H1 (cell line): ENCODE measurements at regions not wholly inside any gene's neighbourhood (a gene's known extent, or its start where the extent isn't known, plus 50 kb on each side); places are given as distances from the start of the nearest gene placed in this dataset.

Experiments
- CTCF ChIA-PET: fragments of 300-600 bp; sonication (Branson Sonifier 250); formaldehyde crosslinking; loops from one replicate; lab custom pipeline; 2021; ENCODE audit not compliant: partially characterized antibody; lab: Charles Lee
- POLR2A ChIA-PET: fragments of 300-600 bp; sonication (Branson Sonifier 250); formaldehyde crosslinking; loops from one replicate; lab custom pipeline; 2021; ENCODE audit warnings: inconsistent platforms; ENCODE audit not compliant: partially characterized antibody; lab: Charles Lee
- DNase-seq, 2 experiments: peaks; one replicate each; pipeline versions ENCODE4 v3.0.0 to v3.0.0-alpha.2; 2010 to 2022; ENCODE audit warnings: low spot score in 2 of 2, low read depth in 1 of 2, mixed read lengths in 1 of 2
- FAIRE-seq: peaks from 2 replicates; lab custom pipeline; 2011; peaks lifted over from hg19 to GRCh38; lab: Jason Lieb, UNC
- H2AFZ ChIP-seq: 2 replicates; pipeline ENCODE4 v1.8.1; 2012; ENCODE audit warnings: low read length, inconsistent platforms
- H2AK5ac ChIP-seq: 2 replicates; pipeline ENCODE4 v1.6.1; 2013; ENCODE audit warnings: low read depth, low read length
- H2BK120ac ChIP-seq: replicated peaks from 2 replicates; pipeline ENCODE3; 2013; ENCODE audit warnings: low read depth, low read length, inconsistent platforms
- H2BK12ac ChIP-seq: 2 replicates; pipeline ENCODE4 v1.6.1; 2013; ENCODE audit warnings: low read depth, low read length
- H2BK15ac ChIP-seq: 2 replicates; pipeline ENCODE4 v1.6.1; 2013; ENCODE audit warnings: low read length
- H2BK20ac ChIP-seq: 2 replicates; pipeline ENCODE4 v1.6.1; 2013; ENCODE audit warnings: low read length
- H2BK5ac ChIP-seq: 2 replicates; pipeline ENCODE4 v1.6.1; 2013; ENCODE audit warnings: low read depth, low read length
- H3K14ac ChIP-seq: 2 replicates; pipeline ENCODE4 v1.6.1; 2013; ENCODE audit warnings: inconsistent platforms; ENCODE audit not compliant: insufficient read length
- H3K18ac ChIP-seq: 2 replicates; pipeline ENCODE4 v1.6.1; 2013; ENCODE audit warnings: low read length; ENCODE audit errors: extremely low read depth
- H3K23ac ChIP-seq: 2 replicates; pipeline ENCODE4 v1.6.1; 2013; ENCODE audit warnings: inconsistent platforms; ENCODE audit not compliant: insufficient read length
- H3K23me2 ChIP-seq: 2 replicates; pipeline ENCODE4 v1.6.1; 2013; ENCODE audit warnings: low read depth, low read length
- H3K27ac ChIP-seq: 2 replicates; pipeline ENCODE4 v1.6.1; 2011; ENCODE audit warnings: low read depth, low read length, inconsistent platforms
- H3K27me3 ChIP-seq, 4 experiments: replicated peaks in 1 of 4; 1 replicate in 1 of 4; 2 replicates in 3 of 4; pipeline versions ENCODE4 v1.6.1 to v1.8.1; 2011 to 2013; ENCODE audit warnings: low read length in 3 of 4, mild to moderate bottlenecking in 3 of 4, inconsistent platforms in 2 of 4, mixed read lengths in 2 of 4, moderate library complexity in 1 of 4; ENCODE audit not compliant: control insufficient read depth in 3 of 4, insufficient read depth in 3 of 4; ENCODE audit errors: extremely low read depth in 1 of 4
- H3K36me3 ChIP-seq, 4 experiments: 2 replicates each; pipeline versions ENCODE4 v1.6.1 to v1.8.1; 2011 to 2013; ENCODE audit warnings: mild to moderate bottlenecking in 4 of 4, low read length in 3 of 4, moderate library complexity in 2 of 4, control low read depth in 1 of 4, inconsistent platforms in 1 of 4; ENCODE audit not compliant: insufficient read depth in 4 of 4, control insufficient read depth in 2 of 4
- H3K4ac ChIP-seq: replicated peaks from 2 replicates; pipeline ENCODE3; 2013; ENCODE audit warnings: low read length, low read depth, mixed read lengths, inconsistent platforms; ENCODE audit not compliant: insufficient read length
- H3K4me1 ChIP-seq, 4 experiments: replicated peaks in 1 of 4; 1 replicate in 1 of 4; 2 replicates in 3 of 4; pipeline versions ENCODE4 v1.6.1 to v1.8.1; 2011 to 2013; ENCODE audit warnings: low read length in 3 of 4, inconsistent platforms in 2 of 4, mixed read lengths in 1 of 4; ENCODE audit not compliant: insufficient read depth in 4 of 4, control insufficient read depth in 3 of 4
- H3K4me2 ChIP-seq, 2 experiments: 2 replicates each; pipeline versions ENCODE4 v1.6.1 to v1.8.1; 2011 to 2013; ENCODE audit warnings: low read depth in 2 of 2, low read length in 2 of 2, control low read depth in 1 of 2, inconsistent platforms in 1 of 2, mild to moderate bottlenecking in 1 of 2; ENCODE audit not compliant: insufficient read depth in 1 of 2
- H3K4me3 ChIP-seq, 4 experiments: fragments of 200-600, 300-600 bp in 1 of 4; sonication (generic), shearing (Covaris generic), sonication (Bioruptor Twin) in 1 of 4; 2 replicates each; pipeline versions ENCODE4 v1.5.1 to v1.8.1; 2011 to 2016; ENCODE audit warnings: low read length in 4 of 4, low read depth in 3 of 4, control low read depth in 2 of 4, inconsistent platforms in 2 of 4, mild to moderate bottlenecking in 2 of 4, mixed read lengths in 1 of 4, moderate library complexity in 1 of 4; ENCODE audit not compliant: insufficient read depth in 2 of 4; ENCODE audit errors: extremely low read depth in 1 of 4
- H3K56ac ChIP-seq: replicated peaks from 2 replicates; pipeline ENCODE3; 2013; ENCODE audit warnings: low read depth, mild to moderate bottlenecking, mixed read lengths, low read length, inconsistent platforms; ENCODE audit not compliant: insufficient read length
- H3K79me1 ChIP-seq: 2 replicates; pipeline ENCODE4 v1.6.1; 2013; ENCODE audit warnings: low read depth, low read length, control low read depth
- H3K79me2 ChIP-seq, 2 experiments: 2 replicates each; pipeline versions ENCODE4 v1.6.1 to v1.8.1; 2012 to 2013; ENCODE audit warnings: low read length in 2 of 2, mild to moderate bottlenecking in 2 of 2, inconsistent platforms in 1 of 2; ENCODE audit not compliant: insufficient read depth in 2 of 2, control insufficient read depth in 1 of 2
- H3K9ac ChIP-seq, 4 experiments: replicated peaks in 1 of 4; 1 replicate in 1 of 4; 2 replicates in 3 of 4; pipeline versions ENCODE4 v1.6.1 to v1.8.1; 2011 to 2013; ENCODE audit warnings: low read depth in 3 of 4, low read length in 3 of 4, control low read depth in 2 of 4, mild to moderate bottlenecking in 2 of 4, moderate library complexity in 2 of 4, inconsistent platforms in 1 of 4; ENCODE audit errors: extremely low read depth in 1 of 4
- H3K9me3 ChIP-seq, 2 experiments: 2 replicates each; pipeline versions ENCODE4 v1.6.1 to v1.8.1; 2012 to 2013; ENCODE audit warnings: mild to moderate bottlenecking in 2 of 2, moderate library complexity in 2 of 2, control low read depth in 1 of 2, inconsistent platforms in 1 of 2, low read depth in 1 of 2, low read length in 1 of 2, mixed read lengths in 1 of 2; ENCODE audit not compliant: insufficient read depth in 2 of 2
- H4K20me1 ChIP-seq, 2 experiments: replicated peaks in 1 of 2; 2 replicates each; pipeline versions ENCODE3 to v1.8.1; 2011 to 2013; ENCODE audit warnings: inconsistent platforms in 2 of 2, low read length in 2 of 2, mild to moderate bottlenecking in 1 of 2; ENCODE audit not compliant: insufficient read depth in 2 of 2, control insufficient read depth in 1 of 2
- H4K5ac ChIP-seq: 2 replicates; pipeline ENCODE4 v1.6.1; 2013; ENCODE audit warnings: low read length, low read depth, mixed read lengths, inconsistent platforms; ENCODE audit not compliant: insufficient read length
- H4K8ac ChIP-seq: 2 replicates; pipeline ENCODE4 v1.8.0; 2013; ENCODE audit warnings: mild to moderate bottlenecking, moderate library complexity, low read length, inconsistent platforms; ENCODE audit not compliant: insufficient read depth; ENCODE audit errors: extremely low read depth
- H4K91ac ChIP-seq: replicated peaks from 2 replicates; pipeline ENCODE3; 2013; ENCODE audit warnings: low read length, mixed read lengths, inconsistent platforms; ENCODE audit not compliant: insufficient read length
- CTCF ChIP-seq, 3 experiments: IDR thresholded peaks; 1 replicate in 2 of 3; 2 replicates in 1 of 3; pipeline versions ENCODE4 v1.5.1 to v1.6.1; 2011; ENCODE audit warnings: low read length in 3 of 3, mild to moderate bottlenecking in 3 of 3, inconsistent platforms in 2 of 3, low read depth in 1 of 3, moderate library complexity in 1 of 3; ENCODE audit not compliant: insufficient read depth in 1 of 3; ENCODE audit errors: control extremely low read depth in 1 of 3
- JUND ChIP-seq: IDR thresholded peaks from 2 replicates; pipeline ENCODE4 v1.6.1; 2011; ENCODE audit warnings: mild to moderate bottlenecking, improper control_type of control experiment, low read length
- WGBS, 2 experiments: shearing (Covaris generic) in 1 of 2; methylation state at CpG; one replicate each; pipeline versions ENCODE4 v1.1.6 to v1.1.7; 2013 to 2015; ENCODE audit warnings: low lambda C conversion rate in 2 of 2, mixed read lengths in 2 of 2, inconsistent platforms in 1 of 2, low coverage in 1 of 2, missing lambda C conversion rate in 1 of 2; ENCODE audit not compliant: insufficient replicate concordance in 2 of 2, insufficient coverage in 1 of 2, insufficient read length in 1 of 2; ENCODE audit errors: extremely low coverage in 1 of 2, missing lambda C conversion rate in 1 of 2; 5-methylcytosine and 5-hydroxymethylcytosine counted together

GRCh38 chr4:124307143-124307542 is 405.4 kb downstream of the ANKRD50 start:
- FAIRE-seq (no peak), DNase-seq (no peak)
- no peak overlapping the region for H3K14ac ChIP-seq
- no peak overlapping the region for H3K4me3 ChIP-seq
- H2AFZ ChIP-seq = no peak overlapping the region
- H3K18ac ChIP-seq = no peak overlapping the region
- CTCF ChIA-PET = interaction anchor here (0.8 to 1.5 kb wide), 3 partner anchors 14 to 16 kb away, joined by 3 to 5 read pairs (median 4); no protein-coding TSS in a partner anchor
- no peak overlapping the region for H3K4ac ChIP-seq
- WGBS, 2 experiments = 89% methylated on average over 3 of the region's 3 CpGs; no CpG with 5 or more reads in 1 of the 2 experiments
- no peaks in the 10 kb centered on the region for H4K20me1 ChIP-seq
- no peak overlapping the region for H4K8ac ChIP-seq
- no peak overlapping the region for H2AK5ac ChIP-seq
- no peak overlapping the region for H3K27ac ChIP-seq
- no peak overlapping the region for H2BK5ac ChIP-seq
- no peak overlapping the region for H3K23ac ChIP-seq
- H3K56ac ChIP-seq = no peak overlapping the region
- peaks cover 4% of the 10 kb centered on the region in 2 experiments; a peak in 2 of 4 replicates for H3K9me3 ChIP-seq
- no peaks in the 10 kb centered on the region for H3K79me2 ChIP-seq
- H3K79me1 ChIP-seq = no peaks in the 10 kb centered on the region
- H2BK15ac ChIP-seq = no peak overlapping the region
- H3K4me1 ChIP-seq = peaks cover 0 to 3% (median 0%) of the 10 kb centered on the region in 4 experiments; a peak in 2 of 7 replicates
- H4K91ac ChIP-seq = no peak overlapping the region
- POLR2A ChIA-PET = no interaction called here
- H2BK20ac ChIP-seq = no peak overlapping the region
- no peaks in the 10 kb centered on the region for H3K27me3 ChIP-seq
- no peak overlapping the region for H3K4me2 ChIP-seq
- H3K9ac ChIP-seq = no peak overlapping the region
- no peak overlapping the region for H2BK120ac ChIP-seq
- no peaks in the 10 kb centered on the region for H3K23me2 ChIP-seq
- no peak overlapping the region for H2BK12ac ChIP-seq
- no peak overlapping the region for H4K5ac ChIP-seq
- no peaks in the 10 kb centered on the region for H3K36me3 ChIP-seq
- TF ChIP-seq CTCF (IDR thresholded peaks at IDR 0.05; ENCODE audit: control extremely low read depth in 1 of 3, insufficient read depth in 1 of 3, low read depth in 1 of 3, low read length in 3 of 3) (no peak), JUND (no peak)
